NCI-H1436 treated with DMSO at 0.1 percent for 48 hours (cell line): ENCODE measurements at regions not wholly inside any gene's neighbourhood (a gene's known extent, or its start where the extent isn't known, plus 50 kb on each side); places are given as distances from the start of the nearest gene placed in this dataset.
A peak's percentile ranks its signal among the peaks of the same experiment; 100 is the strongest.

Experiments
- DNase-seq: peaks from one replicate; lab custom pipeline; 2025; lab: John Stamatoyannopoulos, UW

- no peak for DNase-seq
Observed at GRCh38 chr22:48615171-48616008, 1212.3 kb downstream of the BRD1 start.

GRCh38 chr22:48613566-48614200, 1214.0 kb downstream of the BRD1 start:
- DNase-seq, result no peak

DNA sequence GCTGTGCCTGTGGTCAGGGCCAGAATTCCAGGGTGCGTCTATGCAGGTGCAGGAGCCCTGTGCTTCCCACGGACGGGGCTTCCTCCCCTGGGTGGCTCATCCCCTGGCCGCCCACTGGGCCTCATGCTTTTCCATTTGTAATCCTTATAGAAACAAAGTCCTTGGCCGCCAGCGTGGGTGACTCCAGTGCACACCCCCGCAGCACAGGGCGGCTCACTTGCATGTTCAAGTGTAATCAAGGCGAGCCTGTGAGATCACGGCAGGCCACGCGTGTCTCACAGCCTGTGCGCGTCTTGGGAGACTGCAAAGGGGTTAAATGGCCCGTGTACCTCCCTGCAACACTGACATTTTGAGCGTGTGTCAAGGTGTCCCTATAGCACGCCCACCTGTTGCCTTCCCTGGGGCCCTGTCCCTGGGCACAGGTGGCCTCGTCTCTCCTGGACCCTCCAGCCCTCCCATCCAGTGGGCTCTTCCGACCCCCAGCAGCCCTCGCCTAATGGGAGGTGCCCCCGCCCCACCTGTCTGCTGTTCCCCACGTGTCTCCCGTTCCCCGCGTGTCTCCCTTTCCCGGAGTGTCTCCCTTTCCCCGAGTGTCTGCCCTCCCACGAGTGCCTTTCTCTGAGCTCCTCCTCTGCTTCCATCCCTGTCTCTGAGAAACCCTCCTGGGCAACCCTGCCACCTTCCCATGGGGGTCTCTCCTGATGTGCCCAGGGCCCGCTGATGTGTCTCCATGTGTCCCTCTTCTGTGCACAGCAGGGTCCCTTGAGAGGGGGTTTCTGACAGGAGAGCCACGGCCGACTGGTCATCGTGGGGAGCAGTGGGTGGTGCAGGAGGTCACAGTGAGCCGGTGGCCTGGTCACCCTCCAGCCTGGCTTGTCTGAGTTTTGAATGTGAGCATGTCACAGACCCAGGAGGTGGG, 1215.3 kb downstream of the BRD1 start:
- no peak for DNase-seq

GRCh38 chr22:48609279-48609865, 1218.3 kb downstream of the BRD1 start:
- DNase-seq, result no peak

DNA sequence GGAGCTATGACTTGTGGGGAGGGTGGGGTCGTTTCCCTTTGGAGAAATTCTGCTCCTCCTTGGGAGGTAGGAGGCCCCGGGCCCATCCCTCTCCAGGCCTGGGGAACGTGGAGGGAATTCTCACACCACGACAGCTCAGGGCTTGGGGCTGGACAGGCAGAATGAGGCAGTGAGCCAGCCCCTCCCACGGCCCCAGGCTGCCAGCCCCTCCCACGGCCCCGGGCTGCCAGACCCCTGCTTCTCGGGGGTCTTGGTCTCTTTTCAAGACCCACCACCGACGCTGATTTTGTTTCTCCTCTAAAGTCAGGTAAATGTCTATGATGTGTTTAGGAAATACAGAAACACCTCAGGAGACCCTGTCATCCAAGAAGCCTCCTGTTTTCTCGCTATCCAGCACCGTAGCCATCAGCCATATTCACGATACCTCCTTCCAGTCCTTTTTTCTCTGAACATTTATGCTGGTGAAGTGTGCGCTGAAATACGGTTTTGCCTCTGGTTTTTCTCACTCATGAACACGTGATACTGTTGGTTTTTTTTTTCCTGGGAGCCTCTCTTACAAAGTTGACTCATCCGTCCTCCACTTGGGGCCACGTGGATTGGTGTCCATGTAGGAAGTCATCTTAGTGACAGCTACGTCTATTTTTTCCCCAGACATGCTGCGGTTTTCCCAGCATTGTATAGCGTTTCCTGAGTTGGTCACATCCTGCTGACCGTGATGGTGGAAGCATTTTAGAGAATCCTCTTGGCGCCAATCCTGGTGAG, 1219.6 kb downstream of the BRD1 start:
- DNase-seq, result no peak

DNA sequence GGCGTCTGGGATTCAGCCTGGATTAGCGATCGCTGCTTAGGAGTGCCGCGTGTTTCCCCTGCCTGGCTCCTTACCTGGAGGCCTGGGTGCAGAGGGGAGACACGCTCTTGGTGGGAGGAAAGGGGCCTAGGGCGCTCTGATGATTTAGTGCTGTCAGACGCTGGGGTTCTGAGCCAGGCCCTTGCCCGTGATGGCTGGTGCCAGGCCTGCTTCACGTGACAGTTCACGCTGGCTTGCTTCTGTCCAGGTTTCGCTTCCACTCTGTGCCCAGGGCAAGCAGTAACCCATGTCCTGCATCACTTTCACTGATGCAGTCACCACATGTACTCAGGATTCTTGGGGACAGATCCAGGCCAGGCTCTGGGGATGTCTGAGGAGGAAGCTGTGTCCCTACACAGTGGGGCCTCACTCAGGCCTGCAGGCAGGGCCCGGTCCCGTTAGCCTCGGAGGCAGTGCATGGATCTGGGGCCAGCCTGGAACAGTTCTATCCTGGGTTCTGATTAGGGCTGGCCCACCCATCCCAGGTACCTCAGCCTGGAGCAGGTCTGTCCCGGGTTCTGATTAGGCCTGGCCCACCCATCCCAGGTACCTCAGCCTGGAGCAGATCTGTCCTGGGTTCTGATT, 1220.9 kb downstream of the BRD1 start:
- DNase-seq, result no peak

- peak; percentile 33 for DNase-seq
Observed at GRCh38 chr22:48605856-48606481, 1221.7 kb downstream of the BRD1 start.

DNA sequence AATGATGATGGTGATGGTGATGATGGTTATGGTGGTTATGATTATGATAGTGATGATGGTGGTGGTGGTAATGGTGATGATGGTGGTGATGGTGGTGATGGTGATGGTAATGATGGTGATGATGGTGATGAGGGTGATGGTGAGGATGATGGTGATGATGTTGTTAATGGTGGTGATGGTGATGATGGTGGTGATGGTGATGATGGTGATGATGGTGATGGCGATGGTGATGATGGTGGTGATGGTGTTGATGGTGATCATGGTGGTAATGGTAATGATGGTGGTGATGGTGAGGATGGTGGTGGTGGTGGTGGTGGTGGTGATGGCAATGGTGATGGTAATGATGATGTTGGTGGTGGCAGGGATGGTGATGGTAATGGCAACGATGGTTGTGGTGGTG, 1222.5 kb downstream of the BRD1 start:
- DNase-seq, result no peak

- no peak for DNase-seq
Observed at GRCh38 chr22:48603621-48604320, 1223.9 kb downstream of the BRD1 start.

- no peak for DNase-seq
Observed at GRCh38 chr22:48602805-48603518, 1224.7 kb downstream of the BRD1 start.

GRCh38 chr22:48600681-48601080, 1227.0 kb downstream of the BRD1 start:
- DNase-seq, result no peak

- DNase-seq, result no peak
Observed at GRCh38 chr22:48600171-48600570, 1227.5 kb downstream of the BRD1 start.

- DNase-seq, result no peak
Observed at GRCh38 chr22:48599346-48599745, 1228.3 kb downstream of the BRD1 start.

GRCh38 chr22:48596111-48596850, 1231.4 kb downstream of the BRD1 start:
- DNase-seq, result no peak

DNA sequence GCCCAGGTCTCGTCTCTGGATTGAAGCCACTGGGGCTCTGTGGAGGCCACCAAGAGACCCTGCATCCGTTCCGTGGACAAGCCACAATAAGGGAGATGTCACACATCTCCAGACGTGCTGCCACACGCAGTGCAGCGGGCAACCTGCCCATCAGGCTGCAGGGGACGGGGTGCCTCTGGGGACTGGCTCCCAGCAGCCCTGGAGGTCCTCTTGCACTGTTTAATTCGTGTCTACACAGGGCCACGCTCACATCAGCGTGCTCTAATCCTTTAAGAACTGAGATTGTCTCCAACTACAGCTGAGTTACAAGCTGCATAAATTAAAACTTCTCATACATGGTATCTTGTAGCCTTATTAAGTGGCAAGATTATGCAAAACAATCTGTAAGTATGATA, 1232.2 kb downstream of the BRD1 start:
- DNase-seq, result no peak

GRCh38 chr22:48594757-48595510, 1232.7 kb downstream of the BRD1 start:
- DNase-seq, result no peak

DNA sequence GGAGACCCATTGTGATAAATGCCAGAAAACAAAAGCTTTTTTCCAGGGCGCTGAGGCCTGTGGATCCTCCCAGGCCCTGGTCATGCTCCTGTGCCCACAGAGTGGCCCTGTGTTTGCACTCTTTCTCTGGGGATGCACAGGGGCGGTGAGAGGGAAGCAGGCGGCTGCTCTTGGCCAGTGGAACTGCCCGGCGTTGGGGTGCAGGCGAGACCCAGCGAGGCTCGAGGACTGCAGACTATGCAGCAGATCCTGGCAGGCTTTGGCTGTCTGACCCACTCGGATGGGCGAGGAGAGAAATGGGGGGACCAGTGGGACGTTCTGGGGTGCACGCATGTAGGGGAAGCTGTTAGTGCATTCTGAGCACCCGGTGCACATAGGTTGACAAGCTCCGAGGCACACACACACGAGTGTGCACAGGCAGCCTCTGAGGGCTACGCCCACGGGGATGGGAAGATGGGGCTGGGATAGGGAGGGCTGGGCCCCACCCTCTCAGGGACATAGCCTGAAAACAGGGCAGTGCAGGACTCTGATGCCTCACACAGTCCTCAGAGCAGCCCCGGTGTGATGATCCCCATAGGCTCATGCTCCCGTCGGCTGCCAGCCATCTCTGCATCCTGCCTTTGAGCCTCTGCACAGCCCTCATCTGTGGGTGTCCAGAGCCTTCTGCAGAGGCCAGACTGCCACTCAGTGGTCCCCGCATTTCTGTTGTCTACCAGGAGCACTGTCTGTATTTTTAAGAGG, 1233.5 kb downstream of the BRD1 start:
- DNase-seq, result no peak
